ENCODE measurements at regions not wholly inside any gene's neighbourhood (a gene's known extent, or its start where the extent isn't known, plus 50 kb on each side); places are given as distances from the start of the nearest gene placed in this dataset.

DNA sequence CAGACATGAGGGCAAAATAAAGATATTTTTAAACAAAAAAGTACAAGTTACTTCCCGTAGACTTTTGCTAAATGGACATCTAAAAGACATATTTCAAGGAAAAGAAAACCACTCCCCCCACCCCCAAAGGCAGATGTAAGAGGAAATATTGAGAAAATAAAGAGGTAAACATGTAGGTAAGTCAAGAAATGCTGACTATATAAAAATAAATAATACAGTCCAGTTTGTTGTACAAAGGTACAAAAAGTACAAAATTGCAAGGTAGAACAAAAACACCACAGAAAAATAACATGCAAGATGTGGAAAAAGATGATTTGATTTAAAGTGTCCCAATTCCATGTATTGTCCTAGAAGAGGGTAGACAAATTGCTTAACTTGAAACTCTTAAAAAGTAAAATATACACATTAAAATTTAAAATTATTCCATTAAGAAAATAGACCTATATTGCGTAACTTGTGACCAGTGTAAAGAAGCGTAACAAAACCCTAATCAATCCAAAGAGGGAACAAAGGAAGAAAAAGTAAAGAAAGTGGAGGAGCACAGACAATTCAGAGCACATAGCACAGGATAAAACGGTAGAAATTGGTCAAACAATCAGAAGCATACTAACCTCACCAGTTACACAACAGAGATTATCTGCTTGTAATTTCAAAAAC is 58.4 kb upstream of the FAM216B start:
- no peak for DNase-seq

DNA sequence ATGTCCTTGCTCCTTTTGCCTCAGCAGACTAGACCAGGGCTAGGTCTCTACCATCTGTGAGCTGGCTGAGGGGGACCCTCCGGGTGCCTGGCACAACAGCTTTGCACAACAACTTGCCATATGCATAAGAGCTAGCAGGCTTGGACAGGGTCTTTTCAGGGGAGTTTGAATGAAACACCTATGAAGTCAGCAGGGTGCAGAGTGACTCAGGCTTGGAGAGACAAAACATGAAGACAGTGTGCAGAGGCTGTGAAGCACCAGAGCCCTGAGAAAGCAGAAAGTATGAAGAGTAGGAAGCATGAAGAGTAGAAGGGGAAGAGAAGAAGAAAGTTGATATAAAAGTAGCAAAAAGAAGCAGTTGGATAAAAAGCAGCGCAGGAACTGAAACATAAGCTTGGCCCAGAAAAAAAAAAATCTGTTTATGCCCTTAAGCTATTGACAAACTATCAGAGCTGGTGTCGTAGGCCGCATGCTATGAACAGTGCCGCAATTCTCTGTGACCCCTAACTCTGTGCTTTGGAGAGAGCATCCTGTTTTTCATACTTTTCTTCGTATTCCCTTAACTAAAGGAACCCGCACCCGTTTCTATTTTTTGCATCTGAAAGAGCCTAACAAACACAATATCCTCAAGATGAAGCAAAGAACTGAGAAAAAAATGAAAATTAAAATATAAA is 52.7 kb upstream of the FAM216B start:
- no peak for DNase-seq

DNA sequence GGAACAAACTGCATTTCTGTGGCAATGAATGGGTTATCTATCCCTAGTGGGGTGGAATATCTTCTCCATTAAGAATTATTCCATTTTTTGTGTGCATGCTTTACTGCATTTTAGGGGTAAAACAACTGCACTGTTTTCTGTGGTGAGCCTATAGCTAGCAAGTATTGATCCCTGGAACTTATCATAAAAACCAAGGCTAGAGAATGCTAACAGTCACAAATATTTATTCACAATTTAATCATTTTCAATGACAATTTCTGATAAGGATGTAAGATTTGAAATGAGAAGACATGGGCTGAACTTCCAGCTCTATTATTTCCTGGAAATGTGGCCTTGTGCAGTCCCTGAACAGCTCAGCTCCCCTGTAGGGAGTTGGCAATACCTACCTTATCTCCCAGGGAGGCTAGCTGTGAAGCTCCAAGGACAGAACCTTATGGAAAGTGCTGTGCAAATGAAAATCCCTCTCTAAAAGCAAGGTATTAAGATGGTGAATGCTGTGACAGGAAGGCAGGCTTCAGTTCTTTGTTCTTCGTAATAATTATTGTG is 51.5 kb upstream of the FAM216B start:
- no peak for DNase-seq

Measured in hematopoietic multipotent progenitor cell treated with erythropoietin and hydrocortisone succinate and interleukin-3 and kit ligand, for 8 days (in vitro differentiated cells).